ENCODE measurements at regions not wholly inside any gene's neighbourhood (a gene's known extent, or its start where the extent isn't known, plus 50 kb on each side); places are given as distances from the start of the nearest gene placed in this dataset.

DNA sequence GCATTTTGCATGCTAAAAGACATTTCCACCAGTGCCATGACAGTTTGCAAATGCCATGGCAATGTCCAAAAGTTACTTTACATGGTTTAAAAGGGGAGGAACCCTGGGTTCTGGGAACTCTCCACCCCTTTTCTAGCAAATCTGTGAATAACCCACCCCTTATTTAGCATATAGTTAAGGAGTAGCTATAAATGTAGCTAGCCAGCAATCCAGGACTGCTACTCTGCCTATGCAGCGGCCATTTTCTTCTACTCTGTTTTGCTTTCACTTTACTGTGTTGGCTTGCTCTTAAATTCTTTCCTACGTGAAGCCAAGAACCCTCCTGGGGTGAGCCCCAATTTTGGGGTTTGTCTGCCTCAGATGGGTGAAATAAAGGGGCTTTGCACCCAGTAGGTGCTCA is 141.0 kb downstream of the PTPN11 start:
- WGBS, 3 donors = 64 to 86% (median 76%) methylated on average over 2 of the region's 2 CpGs
- no peak for ATAC-seq
- TF ChIP-seq, protein P1, sequence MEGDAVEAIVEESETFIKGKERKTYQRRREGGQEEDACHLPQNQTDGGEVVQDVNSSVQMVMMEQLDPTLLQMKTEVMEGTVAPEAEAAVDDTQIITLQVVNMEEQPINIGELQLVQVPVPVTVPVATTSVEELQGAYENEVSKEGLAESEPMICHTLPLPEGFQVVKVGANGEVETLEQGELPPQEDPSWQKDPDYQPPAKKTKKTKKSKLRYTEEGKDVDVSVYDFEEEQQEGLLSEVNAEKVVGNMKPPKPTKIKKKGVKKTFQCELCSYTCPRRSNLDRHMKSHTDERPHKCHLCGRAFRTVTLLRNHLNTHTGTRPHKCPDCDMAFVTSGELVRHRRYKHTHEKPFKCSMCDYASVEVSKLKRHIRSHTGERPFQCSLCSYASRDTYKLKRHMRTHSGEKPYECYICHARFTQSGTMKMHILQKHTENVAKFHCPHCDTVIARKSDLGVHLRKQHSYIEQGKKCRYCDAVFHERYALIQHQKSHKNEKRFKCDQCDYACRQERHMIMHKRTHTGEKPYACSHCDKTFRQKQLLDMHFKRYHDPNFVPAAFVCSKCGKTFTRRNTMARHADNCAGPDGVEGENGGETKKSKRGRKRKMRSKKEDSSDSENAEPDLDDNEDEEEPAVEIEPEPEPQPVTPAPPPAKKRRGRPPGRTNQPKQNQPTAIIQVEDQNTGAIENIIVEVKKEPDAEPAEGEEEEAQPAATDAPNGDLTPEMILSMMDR (IDR thresholded peaks at IDR 0.05) = no peak

DNA sequence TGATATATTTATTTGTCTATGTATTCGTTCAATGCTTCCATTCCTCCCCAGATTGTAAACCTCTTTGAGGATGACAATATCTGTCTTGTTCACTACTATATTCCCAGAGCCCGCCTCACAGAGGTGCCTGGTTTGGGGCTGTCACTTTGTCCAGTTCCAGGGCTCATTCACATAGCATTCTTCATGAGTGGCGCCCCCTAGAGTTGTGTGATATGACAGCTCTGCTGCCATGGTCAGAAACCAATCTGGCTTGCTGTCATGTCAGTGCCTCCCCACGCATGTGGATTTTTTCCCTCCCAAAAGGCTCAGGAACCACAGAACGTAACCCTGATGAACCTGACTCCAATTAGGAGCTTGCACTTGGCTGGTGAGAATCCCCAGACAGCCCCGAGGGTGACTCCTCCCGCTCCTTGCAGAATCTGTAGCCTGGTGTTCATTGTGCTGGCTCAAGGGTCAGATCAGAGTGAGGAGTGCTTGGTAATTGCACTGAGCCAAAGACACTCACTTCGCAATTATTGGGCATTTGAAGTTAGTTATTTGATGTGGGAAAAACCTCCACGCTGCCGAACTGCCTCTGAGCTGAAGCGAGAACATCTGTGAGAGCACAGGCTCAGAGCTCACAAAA is 145.5 kb downstream of the PTPN11 start:
- Histone ChIP-seq H3K36me3 (ENCODE audit: insufficient read depth in 1 of 2, low read depth in 1 of 2) (no peaks in the 10 kb centered on the region), H3K27ac (no peak overlapping the region), H3K4me3 (no peak overlapping the region), H3K9me3 (no peaks in the 10 kb centered on the region), H3K4me1 (no peaks in the 10 kb centered on the region), H3K27me3 (ENCODE audit: insufficient read depth in 3 of 3, low read length in 2 of 3) (peaks cover 0 to 4% (median 3%) of the 10 kb centered on the region in 3 donors)
- intact Hi-C loops (cut with DNase I) = no loop called here
- TF ChIP-seq, protein P1 (IDR thresholded peaks at IDR 0.05) = no peak
- ATAC-seq (no peak), DNase-seq (no peak)
- 62 to 70% (median 68%) methylated on average over 11 of the region's 11 CpGs for WGBS, 3 donors

More for the DNA sequence above, 141.0 kb downstream of the PTPN11 start:
- Histone ChIP-seq H3K4me3 (no peak overlapping the region), H3K27me3 (ENCODE audit: insufficient read depth in 3 of 3, low read length in 2 of 3) (peaks cover 0 to 3% (median 0%) of the 10 kb centered on the region in 3 donors), H3K9me3 (no peaks in the 10 kb centered on the region), H3K4me1 (no peaks in the 10 kb centered on the region), H3K36me3 (ENCODE audit: insufficient read depth in 1 of 2, low read depth in 1 of 2) (no peaks in the 10 kb centered on the region), H3K27ac (no peak overlapping the region)
- DNase-seq = no peak
- intact Hi-C loops (cut with DNase I) = no loop called here

DNA sequence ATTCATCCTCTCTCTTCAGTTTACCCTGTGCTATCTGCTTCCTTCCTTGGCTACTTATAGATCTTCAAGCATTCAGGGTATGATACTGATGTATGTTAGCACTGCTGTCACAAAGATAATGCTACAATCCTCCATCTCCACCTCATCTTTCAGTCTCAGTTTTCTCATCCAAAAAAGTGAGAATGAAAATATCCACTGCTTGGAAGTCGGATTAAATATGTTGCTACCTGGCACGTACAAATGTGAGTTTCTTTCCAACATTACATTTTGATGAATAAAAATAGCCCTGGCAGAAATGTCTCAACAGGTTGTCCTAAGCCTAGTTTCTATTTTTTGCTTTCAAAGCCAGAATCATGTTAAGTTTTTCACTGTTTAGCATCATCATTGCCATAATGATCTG is 149.9 kb downstream of the PTPN11 start:
- Histone ChIP-seq H3K9me3 (no peaks in the 10 kb centered on the region), H3K27ac (no peak overlapping the region), H3K4me1 (no peaks in the 10 kb centered on the region), H3K27me3 (ENCODE audit: insufficient read depth in 3 of 3, low read length in 2 of 3) (peaks cover 0 to 25% (median 0%) of the 10 kb centered on the region in 3 donors), H3K36me3 (ENCODE audit: insufficient read depth in 1 of 2, low read depth in 1 of 2) (no peaks in the 10 kb centered on the region), H3K4me3 (no peak overlapping the region)
- ATAC-seq (no peak), DNase-seq (no peak)
- TF ChIP-seq, protein P1 (IDR thresholded peaks at IDR 0.05) = no peak
- WGBS, 3 donors = 40 to 64% (median 52%) methylated on average over 2 of the region's 2 CpGs
- intact Hi-C loops (cut with DNase I) = no loop called here

DNA sequence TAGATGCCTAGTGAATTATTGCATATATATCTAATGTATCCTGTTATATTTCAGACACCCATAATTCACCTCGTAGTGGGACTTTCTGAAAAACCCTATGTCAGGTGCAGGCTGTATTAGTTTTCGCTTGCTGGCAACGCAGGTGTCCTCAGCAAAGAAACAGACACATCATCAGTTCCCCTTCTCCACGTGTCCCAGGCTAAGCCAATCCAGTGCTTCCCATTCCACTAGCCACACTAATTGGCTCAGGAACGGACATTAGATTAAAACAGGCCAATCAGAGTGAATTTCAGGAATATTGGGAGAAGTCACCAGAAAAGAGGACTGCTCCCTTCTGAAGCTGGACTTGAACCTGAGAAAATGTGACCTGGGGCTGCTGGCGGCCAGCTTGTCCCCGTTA is 151.3 kb downstream of the PTPN11 start:
- TF ChIP-seq, protein P1 (IDR thresholded peaks at IDR 0.05) = no peak
- Histone ChIP-seq H3K4me1 (no peaks in the 10 kb centered on the region), H3K27me3 (ENCODE audit: insufficient read depth in 3 of 3, low read length in 2 of 3) (peaks cover 0 to 28% (median 3%) of the 10 kb centered on the region in 3 donors), H3K4me3 (no peak overlapping the region), H3K27ac (no peak overlapping the region), H3K36me3 (ENCODE audit: insufficient read depth in 1 of 2, low read depth in 1 of 2) (no peaks in the 10 kb centered on the region), H3K9me3 (no peaks in the 10 kb centered on the region)
- no peak for ATAC-seq
- intact Hi-C loops (cut with DNase I) = no loop called here
- 45 to 54% (median 49%) methylated on average over 7 of the region's 7 CpGs for WGBS, 3 donors
- DNase-seq = no peak

DNA sequence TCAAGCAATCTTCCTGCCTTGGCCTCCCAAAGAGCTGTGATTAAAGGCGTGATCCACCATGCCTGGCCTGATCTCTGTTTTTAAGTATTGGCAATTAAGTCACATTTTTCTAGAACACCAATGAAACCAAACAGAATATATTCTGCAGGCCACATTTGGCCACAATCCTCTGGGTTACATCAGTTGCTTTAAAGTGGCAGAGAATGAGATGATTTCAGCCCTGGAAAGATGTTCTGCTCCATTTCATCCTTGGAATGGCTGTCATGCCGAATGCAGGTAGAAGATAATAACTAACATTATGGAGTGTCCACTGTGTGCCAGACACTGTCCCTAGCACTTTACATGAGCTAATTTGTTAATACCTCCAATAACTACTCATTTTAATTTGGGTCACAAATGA is 154.4 kb downstream of the PTPN11 start:
- no peaks in the 10 kb centered on the region for H3K9me3 ChIP-seq
- intact Hi-C loops (cut with DNase I) = no loop called here
- H3K36me3 ChIP-seq (ENCODE audit: insufficient read depth in 1 of 2, low read depth in 1 of 2) = no peaks in the 10 kb centered on the region
- ATAC-seq = no peak
- H3K4me1 ChIP-seq = no peaks in the 10 kb centered on the region
- H3K4me3 ChIP-seq = no peak overlapping the region
- 75 to 83% (median 79%) methylated on average over 2 of the region's 2 CpGs for WGBS, 3 donors
- no peak for DNase-seq
- TF ChIP-seq, protein P1 (IDR thresholded peaks at IDR 0.05) = no peak
- H3K27me3 ChIP-seq (ENCODE audit: insufficient read depth in 3 of 3, low read length in 2 of 3) = peaks cover 0 to 42% (median 3%) of the 10 kb centered on the region in 3 donors
- H3K27ac ChIP-seq = no peak overlapping the region

All from psoas muscle (tissue), 7 donors.